GM18502 (cell line): ENCODE measurements at regions not wholly inside any gene's neighbourhood (a gene's known extent, or its start where the extent isn't known, plus 50 kb on each side); places are given as distances from the start of the nearest gene placed in this dataset.
"Not testable (repeated sequence)": the region's sequence is repeated elsewhere in the genome, so short reads cannot be mapped to it uniquely, and the experiment has no call there.

Experiments used
- ATAC-seq: cut with Tn5 transposase; IDR thresholded peaks from one replicate; pipeline ENCODE4 v1.9.1; 2021; ENCODE audit warnings: mild to moderate bottlenecking; ENCODE audit not compliant: unreplicated experiment, poor library complexity

GRCh38 chr2:241956521-241957110, 87.1 kb downstream of the RTP5 start:
- ATAC-seq: no peak

DNA sequence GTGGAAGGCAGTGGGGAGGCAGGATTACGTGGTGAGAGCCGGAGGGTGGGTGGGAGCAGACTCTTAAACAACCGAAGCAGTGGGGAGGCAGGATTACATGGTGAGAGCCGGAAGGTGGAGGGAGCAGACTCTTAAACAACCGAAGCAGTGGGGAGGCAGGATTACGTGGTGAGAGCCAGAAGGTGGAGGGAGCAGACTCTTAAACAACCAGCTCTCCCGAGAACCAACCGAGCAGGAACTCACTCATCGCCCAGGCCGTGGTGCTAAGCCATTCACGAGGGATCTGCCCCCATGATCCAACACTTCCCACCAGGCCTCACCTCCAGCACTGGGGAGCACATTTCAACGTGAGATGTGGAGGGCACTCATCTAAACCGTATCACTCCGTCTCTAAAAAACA, 87.7 kb downstream of the RTP5 start:
- ATAC-seq: no peak

GRCh38 chr2:241958818-241959545, 89.5 kb downstream of the RTP5 start:
- no peak for ATAC-seq

DNA sequence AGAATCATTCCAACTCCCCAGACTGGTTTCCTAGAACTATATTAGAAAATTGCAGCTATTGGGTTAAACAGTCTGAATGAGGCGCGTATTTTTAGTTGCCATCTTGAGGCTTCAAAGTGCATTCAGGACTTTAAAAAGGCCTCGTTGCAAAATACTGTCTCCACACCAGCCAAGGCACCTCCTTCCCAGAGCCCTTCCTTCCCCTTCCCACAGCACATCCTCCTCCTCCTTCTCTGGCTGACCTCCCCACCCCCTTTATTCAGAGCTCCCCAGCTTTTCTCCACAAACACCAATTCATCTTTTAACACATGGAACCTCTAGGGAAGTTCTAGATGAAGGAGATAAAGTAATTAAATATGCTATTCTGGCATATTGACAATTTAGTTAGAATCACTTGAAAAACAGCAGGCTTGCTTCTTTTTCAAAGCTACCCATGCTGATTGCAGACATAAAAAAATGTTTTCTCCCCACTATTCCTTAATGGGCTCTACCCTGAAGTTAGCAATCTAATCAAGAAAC, 90.3 kb downstream of the RTP5 start:
- no peak for ATAC-seq

DNA sequence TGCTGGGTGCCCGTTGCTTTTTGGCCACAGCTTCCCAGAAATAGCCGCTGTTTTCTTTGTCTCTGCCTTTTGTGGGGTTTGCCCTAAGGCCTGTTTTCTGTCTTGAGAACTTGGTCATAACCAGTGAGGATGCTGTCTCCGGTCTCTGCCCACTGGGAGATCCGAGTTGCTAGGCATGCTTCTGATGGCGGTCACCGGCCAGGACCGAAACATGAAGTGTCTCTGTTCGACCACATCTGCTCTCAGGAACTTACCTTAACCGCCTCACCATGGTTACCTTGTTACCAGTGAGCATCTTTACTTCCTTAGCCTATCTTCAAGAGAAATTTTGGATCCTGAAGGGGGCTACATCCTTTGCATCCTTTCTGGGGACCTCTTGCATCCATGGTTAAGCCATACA, 91.9 kb downstream of the RTP5 start:
- no peak for ATAC-seq

DNA sequence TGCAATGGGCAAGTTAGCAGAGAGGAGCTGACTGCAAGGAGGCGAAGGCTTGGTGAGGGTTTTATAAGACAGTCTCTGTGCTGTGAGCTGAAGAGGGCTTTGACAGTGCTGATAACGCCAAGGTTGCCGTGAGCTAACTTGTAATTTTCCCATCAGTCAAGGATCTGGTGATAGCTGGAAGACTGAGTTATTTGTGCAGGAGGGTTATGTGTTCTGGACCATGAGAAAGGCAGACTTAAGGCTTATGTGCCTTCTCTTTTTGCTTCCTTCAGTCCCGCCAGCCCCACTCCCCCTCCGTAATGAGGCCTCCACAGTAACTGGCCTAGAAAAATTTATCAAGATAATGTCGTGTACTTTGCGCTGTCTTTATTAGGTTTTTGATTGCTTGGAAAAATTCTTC, 94.6 kb downstream of the RTP5 start:
- ATAC-seq: no peak

- ATAC-seq: peak; percentile 87
Observed at GRCh38 chr2:241965931-241966412, 96.4 kb downstream of the RTP5 start.

DNA sequence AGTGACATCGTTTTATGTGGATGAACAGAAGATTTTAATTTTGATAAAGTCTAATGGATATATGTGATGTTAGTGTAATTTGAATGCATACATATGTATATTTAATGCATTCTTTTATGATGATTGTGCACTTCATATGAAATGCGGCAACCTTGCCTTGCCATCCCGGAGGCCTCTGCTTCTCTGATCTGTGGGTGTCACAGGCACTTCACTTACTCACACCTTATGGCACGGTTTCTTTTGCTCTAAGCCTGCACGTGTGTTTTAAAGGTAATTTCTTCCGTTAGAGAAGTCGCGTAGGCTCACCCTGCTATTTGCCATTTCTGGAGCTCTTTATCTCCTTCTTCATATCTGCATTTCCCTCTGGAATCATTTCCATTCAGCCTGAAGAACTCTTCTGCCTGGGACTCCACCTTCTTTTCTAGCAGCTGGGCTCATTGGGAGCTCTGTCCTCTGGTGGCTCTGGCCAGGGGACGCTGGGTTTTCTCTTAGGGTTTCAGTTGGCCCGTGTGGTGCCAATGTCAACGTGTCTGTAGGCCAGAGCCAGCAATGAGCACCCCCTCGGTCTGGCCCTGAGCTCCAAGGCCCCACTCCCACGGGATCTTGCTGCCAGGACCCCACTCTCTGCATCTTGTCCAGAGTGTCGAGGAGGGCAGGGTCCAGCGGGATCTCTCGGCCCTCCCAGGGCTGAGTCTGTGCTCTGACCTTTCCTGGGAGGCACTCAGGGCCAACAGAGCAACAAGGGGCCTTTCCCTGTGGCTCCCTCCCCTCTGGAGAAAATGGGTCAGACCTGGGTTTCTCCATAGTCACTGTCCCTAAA, 97.3 kb downstream of the RTP5 start:
- ATAC-seq: no peak

DNA sequence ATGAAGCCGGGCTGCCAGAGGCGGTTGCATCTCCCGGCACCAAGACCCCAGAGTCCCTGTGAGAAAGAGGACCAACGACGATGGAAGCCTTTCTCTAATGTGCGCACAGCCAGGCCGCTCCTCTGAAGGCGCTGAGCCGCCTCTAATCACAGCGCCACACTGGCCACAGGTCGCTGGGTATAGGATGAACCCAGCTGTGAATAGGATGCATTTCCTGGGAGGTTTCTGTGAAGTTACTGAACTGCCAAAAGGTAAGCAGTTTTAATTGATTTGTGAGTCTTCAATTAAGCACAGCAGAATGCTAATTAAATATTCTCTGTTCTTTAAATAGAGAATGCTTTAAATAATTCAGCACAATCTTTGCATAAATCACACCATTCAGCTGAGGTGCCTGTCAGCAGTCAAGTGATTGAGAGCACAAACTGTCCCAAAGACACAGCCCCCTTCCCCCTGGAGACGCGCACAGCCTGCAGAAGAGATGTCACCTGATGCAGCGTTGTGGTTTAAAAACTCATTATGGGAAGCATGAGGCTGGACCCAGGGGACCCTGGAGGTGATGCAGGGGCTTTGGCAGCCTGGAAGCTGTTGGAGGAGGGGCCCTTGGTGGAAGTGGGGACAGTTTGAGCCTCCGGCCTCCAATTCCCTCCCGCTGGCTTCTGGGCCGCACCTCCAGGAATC, 98.1 kb downstream of the RTP5 start:
- no peak for ATAC-seq

DNA sequence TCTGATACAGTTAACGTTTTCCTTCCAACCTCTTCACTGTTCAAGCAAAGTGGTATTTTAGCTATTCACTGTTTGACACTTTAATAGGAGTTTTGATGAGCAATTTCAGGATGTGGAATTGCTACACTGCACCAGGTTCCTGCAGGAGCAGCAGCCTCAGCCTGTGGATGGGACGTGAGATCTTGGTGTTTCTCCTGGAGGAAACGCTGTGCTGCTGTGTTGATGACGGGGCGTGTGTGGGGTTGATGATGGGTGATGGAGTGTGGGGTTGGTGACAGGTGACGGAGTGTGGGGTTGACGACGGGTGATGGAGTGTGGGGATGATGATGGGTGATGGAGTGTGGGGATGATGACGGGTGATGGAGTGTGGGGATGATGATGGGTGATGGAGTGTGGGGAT, 98.9 kb downstream of the RTP5 start:
- ATAC-seq: no peak

DNA sequence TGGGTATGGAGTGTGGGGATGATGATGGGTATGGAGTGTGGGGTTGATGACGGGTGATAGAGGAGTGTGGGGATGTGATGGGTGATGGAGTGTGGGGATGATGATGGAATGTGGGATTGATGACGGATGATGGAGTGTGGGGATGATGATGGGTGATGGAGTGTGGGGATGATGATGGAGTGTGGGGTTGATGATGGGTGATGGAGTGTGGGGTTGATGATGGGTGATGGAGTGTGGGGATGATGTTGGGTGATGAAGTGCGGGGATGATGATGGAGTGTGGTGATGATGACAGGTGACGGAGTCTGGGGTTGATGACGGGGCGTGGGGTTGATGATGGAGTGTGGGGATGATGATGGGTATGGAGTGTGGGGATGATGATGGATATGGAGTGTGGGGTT, 99.7 kb downstream of the RTP5 start:
- ATAC-seq: not testable (repeated sequence)

- no peak for ATAC-seq
Observed at GRCh38 chr2:241970716-241971115, 101.2 kb downstream of the RTP5 start.

DNA sequence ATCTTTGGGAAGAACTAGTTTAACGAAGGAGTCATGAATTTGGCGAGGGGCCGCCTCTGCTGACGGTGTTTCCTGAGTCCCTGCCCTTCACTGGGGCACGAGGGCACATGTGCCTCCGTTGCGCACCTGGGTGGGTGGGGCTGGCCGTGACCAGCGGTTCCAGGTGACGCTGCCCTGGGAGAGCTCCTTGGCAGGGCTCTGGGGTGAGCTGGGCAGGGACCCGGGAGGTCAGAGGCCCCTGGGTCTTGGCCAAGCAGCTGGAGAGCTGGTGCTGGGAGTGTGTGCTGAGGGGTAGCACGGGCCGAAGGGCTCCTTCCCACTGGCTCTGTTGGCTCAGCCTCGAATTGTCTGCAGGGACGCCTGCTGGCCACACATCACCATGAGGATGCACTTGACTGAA, 104.6 kb downstream of the RTP5 start:
- no peak for ATAC-seq

- ATAC-seq: no peak
Observed at GRCh38 chr2:241974851-241975592, 105.5 kb downstream of the RTP5 start.

GRCh38 chr2:241975593-241976284, 106.2 kb downstream of the RTP5 start:
- no peak for ATAC-seq

DNA sequence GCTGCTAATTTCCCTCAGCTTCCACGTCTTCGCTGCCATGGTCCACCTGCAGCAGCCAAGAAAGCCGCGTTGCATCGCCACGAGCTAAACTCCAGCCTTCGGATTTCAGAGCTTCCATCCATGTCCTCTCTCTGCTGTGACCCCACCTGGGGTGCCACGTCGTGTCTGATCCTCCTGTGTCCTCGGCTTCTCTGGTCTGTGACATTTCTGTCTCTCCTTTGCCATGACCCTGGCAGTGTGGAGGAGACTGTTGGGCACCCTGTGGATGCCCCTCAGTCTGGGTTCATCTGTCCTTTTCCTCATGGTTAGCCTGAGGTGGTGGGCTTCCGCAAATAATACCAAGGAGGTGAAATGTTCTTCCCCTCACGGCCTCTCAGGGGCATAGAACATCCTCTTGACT, 106.8 kb downstream of the RTP5 start:
- ATAC-seq: no peak

DNA sequence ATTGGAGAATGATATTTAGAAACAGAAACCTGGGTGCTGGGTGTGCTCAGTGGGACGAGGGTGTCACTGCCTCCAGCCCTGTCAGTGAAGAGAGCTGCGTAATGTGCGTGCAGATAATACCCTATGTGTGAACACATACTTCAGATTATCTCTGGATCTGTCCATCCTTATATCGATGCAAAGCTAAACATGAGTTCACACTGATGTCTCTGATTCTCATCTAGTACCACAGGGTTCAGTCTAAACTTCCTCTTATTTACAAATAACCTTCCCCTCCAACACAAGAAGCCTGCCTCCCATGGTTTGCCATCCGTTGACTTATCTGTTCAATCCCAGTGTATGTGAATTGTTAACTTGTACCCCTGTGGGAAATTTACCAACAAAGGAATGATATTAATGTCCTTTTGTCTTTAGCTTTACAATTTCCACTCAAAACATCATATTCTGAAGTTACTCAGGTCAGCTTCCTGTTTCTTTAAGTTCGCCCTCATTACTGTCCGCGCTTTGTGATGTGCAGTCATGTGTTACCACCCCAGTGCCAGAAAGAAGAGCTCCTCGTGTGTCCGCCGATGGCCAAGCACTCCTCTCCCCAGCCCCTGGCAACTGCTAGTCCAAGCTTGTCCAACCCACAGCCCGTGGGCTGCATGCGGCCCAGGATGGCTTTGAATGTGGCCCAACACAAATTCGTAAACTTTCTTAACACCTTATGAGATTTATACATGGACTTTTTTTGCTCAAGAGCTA, 108.2 kb downstream of the RTP5 start:
- ATAC-seq: no peak

DNA sequence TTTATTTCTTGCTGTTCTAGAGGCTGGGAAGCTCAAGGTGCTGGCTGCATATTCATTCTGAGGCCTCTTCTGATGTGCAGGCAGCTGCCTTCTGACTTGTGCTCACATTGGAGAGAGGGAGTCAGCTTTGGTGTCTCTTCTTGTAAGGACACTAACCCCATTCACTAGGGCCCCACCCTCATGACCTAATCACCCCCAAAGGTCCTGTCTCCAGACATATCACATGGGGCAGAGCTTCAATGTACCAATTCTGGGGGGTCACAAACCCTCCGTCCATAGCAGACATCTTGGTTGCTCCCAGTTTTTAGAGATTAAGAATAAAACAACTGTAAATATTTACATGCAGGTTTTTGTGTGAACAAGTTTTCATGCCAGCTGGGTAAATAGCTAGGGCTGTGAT, 109.1 kb downstream of the RTP5 start:
- ATAC-seq: no peak

DNA sequence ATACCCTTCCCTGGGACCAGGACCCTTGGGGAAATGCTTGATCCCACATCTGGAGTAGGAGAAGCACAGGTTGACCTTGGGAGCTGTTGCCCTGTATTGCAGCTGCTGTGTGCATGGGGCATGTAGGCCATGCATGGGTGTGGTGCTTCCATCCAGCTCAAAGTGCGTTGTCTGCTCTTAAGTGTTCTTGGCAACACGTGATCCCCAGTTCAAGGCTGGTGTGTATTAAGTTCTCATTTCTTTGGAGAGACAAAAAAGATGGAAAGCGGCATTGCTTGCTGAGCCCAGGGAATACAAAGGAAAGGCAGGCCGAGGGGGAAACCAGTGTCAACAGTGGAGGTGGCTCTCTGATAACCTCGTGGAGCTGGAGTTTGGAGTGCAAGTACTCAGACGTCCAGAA, 110.7 kb downstream of the RTP5 start:
- ATAC-seq: no peak
